ENCODE measurements at regions not wholly inside any gene's neighbourhood (a gene's known extent, or its start where the extent isn't known, plus 50 kb on each side); places are given as distances from the start of the nearest gene placed in this dataset.

- DNase-seq: no peak
Measured at GRCh38 chr12:59036973-59037762, 116.9 kb upstream of the LRIG3 start.

- no peak for DNase-seq
Measured at GRCh38 chr12:59036347-59036746, 116.0 kb upstream of the LRIG3 start.

GRCh38 chr12:59031313-59031712 lies 111.0 kb upstream of the LRIG3 start:
- no peak for DNase-seq

- DNase-seq: no peak
Measured at GRCh38 chr12:59030415-59030814, 110.1 kb upstream of the LRIG3 start.

- no peak for DNase-seq
Measured at GRCh38 chr12:59027199-59027598, 106.9 kb upstream of the LRIG3 start.

GRCh38 chr12:59023861-59024424 lies 103.6 kb upstream of the LRIG3 start:
- DNase-seq: no peak

- DNase-seq: no peak
Measured at GRCh38 chr12:59020073-59020946, 100.0 kb upstream of the LRIG3 start.

GRCh38 chr12:59014885-59015284 lies 94.6 kb upstream of the LRIG3 start:
- DNase-seq: no peak

GRCh38 chr12:59010941-59011340 lies 90.6 kb upstream of the LRIG3 start:
- no peak for DNase-seq

GRCh38 chr12:59010118-59010517 lies 89.8 kb upstream of the LRIG3 start:
- DNase-seq: no peak

- no peak for DNase-seq
Measured at GRCh38 chr12:59007620-59008019, 87.3 kb upstream of the LRIG3 start.

GRCh38 chr12:59005193-59005955 lies 85.1 kb upstream of the LRIG3 start:
- no peak for DNase-seq

GRCh38 chr12:59004456-59004855 lies 84.2 kb upstream of the LRIG3 start:
- no peak for DNase-seq

- no peak for DNase-seq
Measured at GRCh38 chr12:58995666-58996363, 75.5 kb upstream of the LRIG3 start.

GRCh38 chr12:58988643-58989344 lies 68.5 kb upstream of the LRIG3 start:
- DNase-seq: no peak

- no peak for DNase-seq
Measured at GRCh38 chr12:58981961-58982360, 61.7 kb upstream of the LRIG3 start.

GRCh38 chr12:58980768-58981167 lies 60.5 kb upstream of the LRIG3 start:
- DNase-seq: no peak

GRCh38 chr12:58978717-58979116 lies 58.4 kb upstream of the LRIG3 start:
- no peak for DNase-seq

- no peak for DNase-seq
Measured at GRCh38 chr12:58977476-58977875, 57.2 kb upstream of the LRIG3 start.

GRCh38 chr12:58976146-58976545 lies 55.8 kb upstream of the LRIG3 start:
- DNase-seq: no peak
